Urothelium cell line (cell line): ENCODE measurements at regions not wholly inside any gene's neighbourhood (a gene's known extent, or its start where the extent isn't known, plus 50 kb on each side); places are given as distances from the start of the nearest gene placed in this dataset.
"Not testable (repeated sequence)": the region's sequence is repeated elsewhere in the genome, so short reads cannot be mapped to it uniquely, and the experiment has no call there.

Experiments used
- DNase-seq: peaks from one replicate; pipeline ENCODE4 v3.0.0; 2011; ENCODE audit warnings: low spot score, mixed read lengths
- FAIRE-seq: peaks from 2 replicates; lab custom pipeline; 2011; peaks lifted over from hg19 to GRCh38; lab: Jason Lieb, UNC

DNA sequence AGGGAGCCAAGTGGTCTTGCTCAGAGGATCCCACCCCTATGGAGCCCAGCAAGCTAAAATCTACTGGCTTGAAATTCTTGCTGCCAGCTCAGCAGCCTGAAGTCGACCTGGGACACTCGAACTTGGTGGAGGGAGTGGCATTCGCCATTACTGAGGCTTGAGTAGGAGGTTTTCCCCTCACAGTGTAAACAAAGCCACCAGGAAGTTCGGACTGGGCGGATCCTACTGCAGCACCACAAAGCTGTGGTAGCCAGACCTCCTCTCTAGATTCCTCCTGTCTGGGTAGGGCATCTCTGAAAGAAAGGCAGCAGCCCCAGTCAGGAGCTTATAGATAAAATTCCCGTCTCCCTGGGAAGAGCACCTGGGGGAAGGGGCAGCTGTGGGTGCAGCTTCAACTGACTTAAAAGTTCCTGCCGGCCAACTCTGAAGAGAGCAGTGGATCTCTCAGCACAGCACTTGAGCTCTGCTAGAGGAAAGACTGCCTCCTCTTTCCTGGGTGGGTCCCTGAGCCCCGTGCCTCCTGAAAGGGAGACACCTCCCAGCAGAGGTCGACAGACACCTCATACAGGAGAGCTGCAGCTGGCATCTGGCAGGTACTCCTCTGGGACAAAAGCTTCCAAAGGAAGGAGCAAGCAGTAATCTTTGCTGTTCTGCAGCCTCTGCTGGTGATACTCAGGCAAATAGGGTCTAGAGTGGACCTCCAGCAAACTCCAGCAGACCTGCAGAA, 576.3 kb upstream of the NECTIN3 start:
- FAIRE-seq (no peak), DNase-seq (no peak)

DNA sequence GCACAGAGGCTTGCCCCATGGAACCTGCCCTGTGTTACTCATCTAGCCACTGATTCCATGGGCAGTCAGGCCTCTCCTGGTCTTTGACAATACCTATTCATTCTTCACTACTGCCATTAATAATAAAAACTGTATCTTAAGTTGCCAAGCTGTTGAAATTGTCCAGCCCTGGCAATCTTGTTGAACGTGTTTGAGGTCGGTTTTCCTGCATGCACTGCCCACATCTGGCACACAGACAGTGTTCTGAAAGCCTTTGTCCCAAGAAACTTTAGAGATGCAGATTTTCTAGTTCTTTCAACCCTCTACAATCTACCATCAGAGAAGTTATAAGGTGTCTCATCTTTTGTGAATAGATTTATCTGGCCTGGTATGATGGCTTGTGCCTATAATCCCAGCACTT, 567.2 kb upstream of the NECTIN3 start:
- no peak for DNase-seq
- FAIRE-seq, result no peak

DNA sequence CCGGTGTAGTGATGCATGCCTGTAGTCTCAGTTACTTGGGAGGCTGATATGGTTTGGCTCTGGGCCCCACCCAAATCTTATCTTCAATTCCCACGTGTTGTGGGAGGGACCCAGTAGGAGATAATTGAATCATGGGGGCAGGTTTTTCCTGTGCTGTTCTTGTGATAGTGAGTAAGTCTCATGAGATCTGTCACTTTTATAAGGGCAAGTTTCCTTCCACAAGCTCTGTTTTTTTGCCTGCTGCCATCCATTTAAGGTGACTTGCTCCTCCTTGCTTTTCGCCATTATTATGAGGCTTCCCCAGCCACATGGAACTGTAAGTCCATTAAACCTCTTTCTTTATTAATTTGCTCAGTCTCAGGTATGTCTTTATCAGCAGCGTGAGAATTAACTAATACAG, 566.7 kb upstream of the NECTIN3 start:
- FAIRE-seq, result no peak

DNA sequence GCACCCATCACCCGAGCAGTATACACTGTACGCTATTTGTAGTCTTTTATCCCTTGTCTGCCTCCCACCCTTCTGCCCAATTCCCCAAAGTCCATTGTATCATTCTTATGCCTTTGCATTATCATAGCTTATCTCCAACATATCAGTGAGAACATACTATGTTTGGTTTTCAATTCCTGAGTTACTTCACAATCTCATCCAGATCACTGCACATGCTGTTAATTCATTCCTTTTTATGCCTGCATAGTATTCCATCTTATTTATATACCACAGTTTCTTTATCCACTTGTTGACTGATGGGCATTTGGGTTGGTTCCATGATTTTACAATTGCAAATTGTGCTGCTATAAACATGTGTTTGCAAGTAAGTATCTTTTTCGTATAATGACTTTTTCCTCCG, 564.7 kb upstream of the NECTIN3 start:
- FAIRE-seq (no peak), DNase-seq (no peak)

More for the DNA sequence above, 566.7 kb upstream of the NECTIN3 start:
- DNase-seq, result no peak

DNA sequence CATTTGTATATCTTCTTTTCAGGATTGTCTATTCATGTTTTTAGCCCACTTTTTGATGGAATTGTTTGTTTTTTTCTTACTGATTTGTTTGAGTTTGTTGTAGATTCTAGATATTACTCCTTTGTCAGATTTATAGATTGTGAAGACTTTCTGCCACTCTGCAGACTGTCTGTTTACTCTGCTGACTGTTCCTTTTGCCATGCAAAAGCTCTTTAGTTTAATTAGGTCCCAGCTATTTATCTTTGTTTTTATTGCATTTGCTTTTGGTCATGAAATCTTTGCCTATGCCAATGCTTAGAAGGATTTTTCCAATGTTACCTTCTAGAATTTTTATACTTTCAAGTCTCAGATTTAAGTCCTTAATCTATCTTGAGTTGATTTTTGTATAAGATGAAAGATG, 564.0 kb upstream of the NECTIN3 start:
- DNase-seq, FAIRE-seq: not testable (repeated sequence)

DNA sequence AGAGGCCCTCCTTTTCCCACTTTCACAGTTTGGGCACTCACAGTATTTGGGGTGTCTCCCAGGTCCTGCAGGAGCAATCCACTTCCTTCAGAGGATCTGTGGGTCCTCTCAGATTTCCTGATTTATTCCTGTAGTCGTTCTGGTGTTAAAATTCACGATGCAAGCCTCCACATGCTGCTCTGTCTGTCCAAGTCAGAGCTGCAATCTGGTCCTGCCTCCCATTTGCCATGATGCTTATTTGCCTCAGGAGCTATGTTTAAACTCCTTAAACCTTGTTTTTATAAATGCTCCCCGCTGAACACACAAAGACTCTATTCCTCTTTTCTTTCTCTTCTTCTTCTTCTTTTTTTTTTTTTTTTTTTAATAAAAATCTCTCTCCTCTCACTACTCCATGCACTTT, 558.7 kb upstream of the NECTIN3 start:
- DNase-seq, result no peak
- FAIRE-seq, result no peak

DNA sequence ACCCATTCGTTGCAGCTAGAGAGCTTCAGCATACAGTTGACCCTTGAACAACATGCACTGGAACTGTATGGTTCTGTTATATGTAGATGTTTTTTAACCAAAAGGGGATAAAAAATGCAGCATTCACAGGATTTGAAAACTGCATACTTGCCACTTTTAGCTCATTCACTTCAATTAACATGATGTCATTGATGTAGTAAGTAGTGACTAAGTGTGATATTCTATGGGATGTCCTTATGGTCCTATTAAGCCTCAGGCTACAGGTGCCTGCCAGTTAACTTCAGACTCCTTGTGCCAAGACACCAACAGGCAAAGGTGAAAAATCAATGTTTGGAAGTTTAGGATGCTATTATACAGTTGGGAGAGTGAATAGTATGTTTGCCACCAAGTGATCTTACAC, 553.6 kb upstream of the NECTIN3 start:
- no peak for FAIRE-seq
- DNase-seq, result no peak

DNA sequence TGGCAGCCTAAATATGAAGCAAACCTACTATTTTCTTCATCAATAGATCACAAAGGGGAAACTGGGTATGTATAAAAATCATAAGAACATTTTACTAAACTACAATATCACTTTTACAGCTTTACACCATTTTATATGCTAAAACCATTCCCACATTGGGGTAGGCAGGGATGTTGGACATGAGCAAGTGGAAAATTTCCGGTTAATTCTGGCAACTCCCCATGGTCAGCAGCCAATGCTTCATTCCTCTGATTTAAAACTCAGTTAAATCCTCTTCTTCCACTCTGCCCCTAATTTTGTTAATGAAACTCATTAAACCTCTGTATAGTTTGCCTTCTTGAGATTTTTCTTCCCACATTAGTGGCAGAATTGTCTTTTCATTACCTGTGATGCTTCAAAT, 552.5 kb upstream of the NECTIN3 start:
- DNase-seq (no peak), FAIRE-seq (no peak)

DNA sequence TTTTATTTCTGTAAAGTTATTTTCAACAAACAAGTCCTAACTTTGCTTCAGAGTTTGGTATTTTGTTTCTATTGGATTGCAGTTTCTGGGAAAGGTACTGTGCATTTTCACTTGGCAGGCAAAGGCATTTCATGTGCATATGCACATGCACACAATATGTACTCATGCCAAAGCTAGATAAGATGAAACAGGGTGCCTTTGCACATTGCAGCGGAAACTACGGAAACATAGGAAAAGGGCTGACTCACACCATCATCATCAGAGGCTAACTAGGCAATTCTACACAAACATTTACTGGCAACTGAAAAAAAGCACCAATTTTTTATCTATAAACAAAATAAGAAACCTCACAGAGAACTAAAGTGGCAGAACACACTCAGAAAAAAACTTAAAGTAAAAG, 550.6 kb upstream of the NECTIN3 start:
- FAIRE-seq, result peak; percentile 91

DNA sequence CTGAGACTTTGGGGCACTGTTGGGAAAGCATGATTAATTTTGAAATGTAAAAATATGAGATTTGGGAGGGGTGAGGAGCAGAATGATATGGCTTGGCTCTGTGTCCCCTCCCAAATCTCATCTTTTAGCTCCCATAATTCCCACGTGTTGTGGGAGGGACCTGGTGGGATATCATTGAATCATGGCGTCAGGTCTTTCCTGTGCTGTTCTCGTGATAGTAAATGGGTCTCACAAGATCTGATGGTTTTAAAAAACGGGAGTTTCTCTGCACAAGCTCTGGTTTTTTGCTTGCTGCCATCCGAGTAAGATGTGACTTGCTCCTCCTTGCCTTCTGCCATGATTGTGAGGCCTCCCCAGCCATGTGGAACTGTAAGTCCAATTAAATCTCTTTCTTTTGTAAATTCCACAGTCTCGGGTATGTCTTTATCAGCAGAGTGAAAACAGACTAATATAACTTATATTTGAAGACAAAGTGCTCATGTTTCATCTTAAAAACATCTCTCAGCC, 546.0 kb upstream of the NECTIN3 start:
- DNase-seq, FAIRE-seq: not testable (repeated sequence)

More for the DNA sequence above, 550.6 kb upstream of the NECTIN3 start:
- DNase-seq, result peak; percentile 49

DNA sequence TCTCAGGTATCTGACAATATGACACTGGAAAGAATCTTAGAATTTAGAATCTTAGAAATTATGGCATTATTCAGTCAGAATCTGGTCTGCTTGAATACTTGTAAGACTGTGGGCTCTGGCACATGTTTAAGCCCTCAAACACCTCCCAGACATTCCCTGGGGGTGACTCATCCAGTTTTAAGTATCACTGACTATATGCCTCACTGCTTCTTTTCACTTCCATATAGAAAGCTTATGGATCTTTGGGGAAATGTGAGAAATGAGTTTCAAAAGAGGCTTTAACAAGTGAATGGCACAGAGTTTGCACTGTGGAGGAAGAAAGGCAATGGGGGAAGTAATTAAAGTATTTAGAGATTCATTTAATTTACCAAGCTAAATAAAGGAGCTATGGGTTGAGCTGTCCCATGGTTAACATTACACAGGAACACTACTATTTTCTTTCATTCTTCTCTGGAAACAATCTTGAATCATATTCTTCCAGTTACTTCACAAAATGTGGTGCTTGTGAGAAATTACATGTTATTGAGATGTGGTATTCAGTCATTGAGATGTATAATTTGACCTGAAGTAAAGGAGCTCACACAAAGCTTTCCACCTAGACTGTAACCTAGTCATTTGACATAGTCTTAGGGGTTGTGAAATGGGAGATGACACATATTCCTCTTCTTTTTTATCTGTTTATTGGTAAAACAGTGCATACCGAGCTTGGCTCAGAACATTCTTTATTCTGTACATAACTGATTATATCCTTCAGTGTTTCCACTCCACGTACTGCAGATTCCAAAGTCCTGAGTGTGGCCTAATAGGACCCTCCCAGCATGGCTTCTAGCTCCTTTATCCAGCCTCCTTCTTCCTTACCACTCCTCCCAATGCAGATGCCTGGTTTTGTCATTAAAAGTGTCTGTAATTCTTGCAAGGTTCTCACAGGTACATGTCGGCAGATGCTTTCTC, 544.6 kb upstream of the NECTIN3 start:
- peak; percentile 61 for DNase-seq
- no peak for FAIRE-seq

DNA sequence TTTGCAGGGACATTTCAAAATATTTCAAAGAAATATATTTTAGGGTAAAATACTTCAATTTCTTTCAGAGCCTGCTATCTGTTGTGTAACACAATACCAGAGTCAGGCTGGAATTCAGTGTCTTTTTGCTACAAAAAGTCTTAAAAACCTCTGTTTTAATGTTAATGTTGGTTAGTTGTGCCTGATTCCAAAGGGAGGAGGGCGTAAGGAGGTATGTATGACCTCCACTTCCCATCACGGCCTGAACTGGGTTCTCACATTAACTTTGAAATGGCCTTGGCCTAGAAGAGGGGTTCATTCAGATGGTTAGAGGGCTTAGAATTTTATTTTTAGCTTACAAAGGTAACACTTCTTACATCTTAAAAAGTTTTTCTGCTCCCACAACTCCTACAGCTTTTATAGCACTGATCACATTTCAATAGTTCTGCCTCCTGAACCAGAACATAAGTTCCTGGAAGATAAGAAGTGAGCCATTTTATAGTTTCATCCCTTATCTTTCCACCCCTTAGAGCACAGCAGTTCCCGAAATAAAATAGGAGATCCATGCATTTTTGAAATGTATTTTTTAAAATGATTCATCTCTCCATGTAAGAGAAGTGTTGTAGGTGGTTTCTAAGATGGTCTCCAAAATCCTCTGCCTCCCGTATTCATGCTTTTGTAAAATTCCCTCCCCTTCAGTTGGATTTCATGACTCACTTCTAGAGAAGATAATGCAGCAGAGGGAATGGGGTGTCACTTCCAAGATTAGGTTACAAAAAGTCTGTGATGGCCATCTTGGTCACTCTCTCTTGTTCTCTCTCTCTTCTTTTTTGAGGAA, 543.1 kb upstream of the NECTIN3 start:
- no peak for DNase-seq
- no peak for FAIRE-seq

DNA sequence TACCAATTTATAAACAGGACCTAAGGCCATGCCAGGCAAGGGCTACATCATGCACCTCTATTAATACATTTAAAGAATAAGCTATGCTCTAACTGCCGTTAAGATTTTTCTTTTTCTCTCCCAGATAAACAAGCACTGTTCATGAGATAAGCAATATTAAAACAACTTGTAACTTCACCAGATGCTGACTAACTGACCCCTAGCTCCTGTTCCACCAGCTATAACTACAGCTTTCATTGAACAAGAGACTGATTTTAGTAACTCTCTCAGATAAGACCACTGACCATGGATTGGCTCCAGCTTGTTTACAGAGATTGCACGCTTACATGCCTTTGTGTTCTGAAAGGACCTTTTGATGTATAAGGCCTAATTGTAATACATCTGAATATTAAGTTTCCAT, 540.7 kb upstream of the NECTIN3 start:
- FAIRE-seq (no peak), DNase-seq (no peak)

DNA sequence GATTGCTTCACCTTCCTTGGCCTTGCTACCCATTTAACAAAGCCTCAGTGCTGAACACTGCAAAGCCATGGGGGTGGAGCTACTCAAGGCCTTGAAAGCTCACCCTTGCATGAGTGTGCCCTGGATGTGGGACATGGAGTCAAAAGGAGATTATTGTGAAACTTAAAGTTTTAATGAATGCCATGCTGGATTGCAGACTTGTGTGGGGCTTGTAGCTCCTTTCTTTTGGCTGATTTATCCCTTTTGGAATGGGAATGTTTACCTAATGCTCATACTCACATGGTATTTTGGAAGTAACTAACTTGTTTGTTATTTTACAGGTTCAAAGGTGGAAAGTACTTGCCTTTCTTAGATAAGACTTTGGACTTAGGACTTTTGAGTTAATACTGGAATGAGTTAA, 538.5 kb upstream of the NECTIN3 start:
- FAIRE-seq (no peak), DNase-seq (no peak)

DNA sequence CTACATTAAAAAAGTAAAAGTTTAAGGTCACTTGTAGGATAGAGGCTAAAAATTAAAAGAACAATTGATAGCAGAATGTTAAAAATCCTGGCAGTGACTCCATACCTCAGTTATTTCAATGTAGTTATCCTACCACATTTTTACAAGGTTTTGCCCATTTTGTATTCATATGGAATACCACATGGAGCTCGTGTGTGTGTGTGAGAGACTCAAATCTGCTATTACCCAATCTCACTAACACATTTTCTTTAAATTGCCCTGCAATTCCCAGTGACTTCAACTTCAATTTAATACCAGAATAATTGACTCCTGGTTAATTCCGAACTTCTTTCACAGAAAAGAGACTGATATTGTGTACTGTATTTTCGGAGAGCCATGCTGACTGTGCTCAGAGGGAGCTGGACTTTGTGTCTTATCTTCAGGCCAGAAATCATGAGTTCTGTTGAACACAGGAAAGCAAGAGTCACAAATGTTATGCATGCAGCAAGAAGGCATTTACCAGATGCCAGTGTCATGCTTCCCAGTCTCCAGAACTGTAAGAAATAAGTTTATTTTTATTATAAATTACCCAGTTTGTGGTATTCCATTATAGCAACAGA, 529.0 kb upstream of the NECTIN3 start:
- FAIRE-seq (no peak), DNase-seq (no peak)

DNA sequence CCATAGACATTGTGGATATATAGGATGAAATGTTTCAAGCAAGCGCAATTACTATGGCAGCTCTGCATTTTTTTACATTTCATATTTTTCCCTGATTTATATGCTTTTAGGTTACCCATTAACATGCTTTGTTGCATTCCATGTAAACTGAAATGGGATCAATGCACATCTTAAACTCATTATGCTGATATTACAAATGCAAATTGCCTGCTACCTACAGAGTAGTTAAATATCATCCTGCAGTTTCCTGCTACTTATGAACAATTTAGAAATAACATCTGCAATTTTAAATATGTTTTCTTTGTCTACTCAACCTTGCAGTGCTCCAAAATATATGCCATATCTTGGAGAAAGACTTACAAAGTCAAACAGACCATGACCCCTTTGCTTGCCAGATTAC, 526.9 kb upstream of the NECTIN3 start:
- DNase-seq (no peak), FAIRE-seq (no peak)

DNA sequence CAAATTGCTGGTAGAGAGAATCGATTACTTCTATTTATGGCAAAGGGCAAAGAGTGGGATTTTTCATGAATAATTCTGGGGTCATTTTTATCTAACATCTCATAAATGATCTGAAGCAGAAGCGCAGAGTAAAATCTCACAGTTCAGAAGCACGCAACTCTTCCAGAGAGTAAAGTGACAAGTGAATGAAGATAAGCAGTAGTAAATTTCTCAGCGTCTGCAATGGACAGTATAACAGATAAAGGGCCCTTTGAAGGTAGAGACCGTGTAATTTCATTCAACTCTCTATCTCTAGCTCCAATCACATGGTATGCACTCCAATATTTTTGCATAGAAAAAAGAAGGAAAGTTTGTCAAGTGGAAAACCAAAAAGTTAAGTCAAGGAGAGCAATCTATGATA, 521.1 kb upstream of the NECTIN3 start:
- DNase-seq (no peak), FAIRE-seq (no peak)

DNA sequence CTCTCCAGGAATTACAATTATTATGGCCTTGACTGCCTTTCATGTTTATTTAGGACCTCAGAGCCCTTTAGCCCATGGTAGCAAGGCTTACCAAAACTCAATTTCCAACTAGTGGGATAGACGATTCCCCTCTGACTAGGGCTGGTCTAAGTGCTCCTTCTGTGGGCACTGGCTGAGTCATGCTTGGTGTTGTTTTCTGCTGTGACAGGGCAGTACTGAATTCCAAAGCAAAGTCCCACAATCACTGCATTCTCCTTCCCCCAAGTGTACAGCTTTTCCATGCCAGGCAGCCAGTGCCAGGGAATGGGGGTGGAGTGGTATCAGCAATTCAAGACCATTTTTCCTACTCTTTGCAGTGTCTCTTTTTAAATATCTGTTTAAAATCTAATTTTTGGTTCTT, 509.0 kb upstream of the NECTIN3 start:
- FAIRE-seq, result no peak

DNA sequence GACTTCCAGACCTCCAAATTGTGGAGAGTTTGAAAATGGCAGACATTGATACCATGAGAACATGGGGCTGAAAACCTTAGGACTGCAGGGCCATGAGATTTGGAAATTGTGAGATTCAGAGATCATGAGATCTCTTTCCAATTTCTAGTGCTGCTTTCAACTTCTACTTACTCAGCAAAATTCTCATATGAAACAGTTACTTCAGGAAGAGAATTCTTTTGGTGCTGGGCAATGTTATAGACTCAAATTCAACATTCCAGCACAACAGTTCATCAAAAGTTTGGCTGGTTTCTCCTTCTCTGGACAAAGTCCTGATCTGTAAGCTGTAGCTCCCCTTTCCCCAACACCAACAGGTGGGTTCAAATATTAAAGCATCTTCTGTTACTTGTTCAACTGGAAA, 506.9 kb upstream of the NECTIN3 start:
- FAIRE-seq (no peak), DNase-seq (no peak)

More for the DNA sequence above, 509.0 kb upstream of the NECTIN3 start:
- no peak for DNase-seq

DNA sequence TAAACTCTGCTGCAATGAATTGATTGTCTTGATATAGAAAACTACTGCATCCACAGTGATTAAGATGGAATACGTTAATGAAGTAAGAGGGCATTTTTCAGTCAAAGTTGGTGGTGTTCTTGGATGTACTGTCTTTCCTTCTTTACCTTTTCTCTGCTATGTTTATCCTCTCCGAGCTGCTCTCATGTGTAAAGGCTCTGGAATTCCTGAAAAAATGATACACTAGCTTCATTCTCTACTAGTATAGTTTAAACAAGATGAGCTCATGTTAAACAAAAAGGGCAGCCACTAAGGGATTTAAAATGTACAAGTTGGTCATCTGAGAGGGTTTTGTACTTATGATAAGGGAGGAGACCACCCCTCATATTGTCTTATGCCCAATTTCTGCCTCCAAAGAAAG, 504.6 kb upstream of the NECTIN3 start:
- FAIRE-seq, result no peak

DNA sequence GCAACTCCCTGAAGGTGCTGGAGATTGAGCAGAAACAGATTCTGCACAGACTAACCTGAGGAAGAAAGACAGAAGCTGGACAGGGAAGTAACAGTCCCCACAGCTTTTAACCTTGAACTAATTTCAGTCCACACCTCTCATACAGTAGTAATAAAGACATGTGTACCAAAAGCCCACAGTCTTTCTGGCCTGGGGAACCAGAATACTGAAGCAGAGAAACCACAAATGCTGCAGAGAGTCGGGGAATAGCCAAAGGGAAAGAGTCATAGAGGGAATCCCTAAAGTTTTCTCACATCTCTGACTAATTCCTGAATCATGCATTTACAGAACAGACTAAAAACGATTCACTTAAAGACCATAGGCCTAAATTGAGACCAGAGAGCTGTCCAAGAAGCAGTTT, 503.4 kb upstream of the NECTIN3 start:
- FAIRE-seq (no peak), DNase-seq (peak; percentile 38)

More for the DNA sequence above, 504.6 kb upstream of the NECTIN3 start:
- DNase-seq, result no peak
